Right lobe of liver (tissue), 6 donors: ENCODE measurements at regions not wholly inside any gene's neighbourhood (a gene's known extent, or its start where the extent isn't known, plus 50 kb on each side); places are given as distances from the start of the nearest gene placed in this dataset.

Experiments used
- ATAC-seq, 4 donors: fragments of 200-7000 bp; cut with Tn5 transposase; one replicate each; pipeline ENCODE4 v1.9.1; 2020; ENCODE audit warnings: mild to moderate bottlenecking in 4 of 4, moderate library complexity in 4 of 4
- DNase-seq, 3 donors: peaks; one replicate each; pipeline ENCODE4 v3.0.0-alpha.2; 2020
- H3K27ac ChIP-seq, 3 donors: fragments of 200-600 bp; one replicate each; pipeline ENCODE4 v1.8.0; 2022
- H3K27me3 ChIP-seq, 2 donors: fragments of 200-600 bp; one replicate each; pipeline ENCODE4 v1.8.0; 2022
- H3K36me3 ChIP-seq, 4 donors: fragments of 200-600 bp; sonication (generic) in 1 of 4; one replicate each; pipeline versions ENCODE4 v1.5.1 to v1.8.0; 2017 to 2022; ENCODE audit warnings: control low read depth in 1 of 4
- H3K4me1 ChIP-seq, 4 donors: fragments of 200-600 bp; sonication (generic) in 1 of 4; one replicate each; pipeline versions ENCODE4 v1.5.1 to v1.8.0; 2017 to 2022; ENCODE audit warnings: control low read depth in 1 of 4
- H3K4me3 ChIP-seq, 3 donors: fragments of 200-600 bp; one replicate each; pipeline ENCODE4 v1.8.0; 2022
- H3K9me3 ChIP-seq, 4 donors: fragments of 200-600 bp; sonication (generic) in 1 of 4; one replicate each; pipeline versions ENCODE4 v1.5.1 to v1.8.0; 2017 to 2022; ENCODE audit warnings: control low read depth in 1 of 4
- CTCF ChIP-seq, 4 donors: fragments of 200-600 bp in 3 of 4; fragments of 450-650 bp in 1 of 4; IDR thresholded peaks; one replicate each; pipeline versions ENCODE4 v1.5.1 to v1.8.0; 2016 to 2022; ENCODE audit warnings: antibody characterized with exemption in 4 of 4, mild to moderate bottlenecking in 2 of 4
- POLR2A ChIP-seq: fragments of 450-650 bp; IDR thresholded peaks from one replicate; pipeline ENCODE4 v1.6.1; 2017; ENCODE audit warnings: antibody characterized with exemption, mild to moderate bottlenecking
- WGBS: methylation state at CpG from one replicate; pipeline ENCODE4 v1.1.6; 2018; ENCODE audit warnings: low coverage, low lambda C conversion rate; ENCODE audit not compliant: insufficient coverage; ENCODE audit errors: missing lambda C conversion rate; 5-methylcytosine and 5-hydroxymethylcytosine counted together
- intact Hi-C, 2 donors: fragments of 100-400 bp; cut with DNase I; formaldehyde crosslinking; loops; one replicate each; pipeline versions ENCODE4 v1.11.2 to v1.14.1; 2022
- donor health status: DM: no; HTN: yes; CAD: no.
- donor health status: DM: no; HTN: no; CAD: no.
- donor health status: DM: no; HTN: no; CAD: no.
- donor health status: DM: no; HTN: yes; CAD: no.
- donor health status: DM: no; HTN: yes; CAD: no.

GRCh38 chr6:150651808-150652470, 52.3 kb downstream of the PLEKHG1 start:
- no peaks in the 10 kb centered on the region for H3K27me3 ChIP-seq
- H3K27ac ChIP-seq: no peak overlapping the region
- H3K36me3 ChIP-seq: no peaks in the 10 kb centered on the region
- no peaks in the 10 kb centered on the region for H3K9me3 ChIP-seq
- intact Hi-C loops: no loop called here
- no peaks in the 10 kb centered on the region for H3K4me1 ChIP-seq
- ATAC-seq: no peak
- H3K4me3 ChIP-seq: no peak overlapping the region
- WGBS: 76% methylated on average over 6 of the region's 6 CpGs
- no peak for DNase-seq
- TF ChIP-seq POLR2A (no peak), CTCF (IDR thresholded peaks at IDR 0.05) (no peak)

- no peak for DNase-seq
- no peak overlapping the region for H3K4me3 ChIP-seq
- no peak overlapping the region for H3K27ac ChIP-seq
- H3K36me3 ChIP-seq: no peaks in the 10 kb centered on the region
- TF ChIP-seq CTCF (IDR thresholded peaks at IDR 0.05) (no peak), POLR2A (no peak)
- H3K9me3 ChIP-seq: no peaks in the 10 kb centered on the region
- H3K27me3 ChIP-seq: no peaks in the 10 kb centered on the region
- H3K4me1 ChIP-seq: no peaks in the 10 kb centered on the region
- intact Hi-C loops: no loop called here
- 75% methylated on average over 5 of the region's 7 CpGs for WGBS
- no peak for ATAC-seq
These were observed 53.3 kb downstream of the PLEKHG1 start for GRCh38 chr6:150652848-150653613.

- H3K4me3 ChIP-seq: no peak overlapping the region
- DNase-seq: no peak
- no peak for ATAC-seq
- no peak overlapping the region for H3K27ac ChIP-seq
- H3K4me1 ChIP-seq: peaks cover 0 to 9% (median 0%) of the 10 kb centered on the region in 4 donors
- H3K9me3 ChIP-seq: no peaks in the 10 kb centered on the region
- intact Hi-C loops: no loop called here
- TF ChIP-seq CTCF (IDR thresholded peaks at IDR 0.05) (no peak), POLR2A (no peak)
- 90% methylated on average over 3 of the region's 3 CpGs for WGBS
- H3K36me3 ChIP-seq: no peaks in the 10 kb centered on the region
- H3K27me3 ChIP-seq: no peaks in the 10 kb centered on the region
These were observed 54.9 kb downstream of the PLEKHG1 start for GRCh38 chr6:150654608-150655007.

- Histone ChIP-seq H3K9me3 (no peaks in the 10 kb centered on the region), H3K4me1 (peaks cover 0 to 15% (median 0%) of the 10 kb centered on the region in 4 donors), H3K27ac (no peak overlapping the region), H3K4me3 (no peak overlapping the region), H3K27me3 (no peaks in the 10 kb centered on the region), H3K36me3 (no peaks in the 10 kb centered on the region)
- peak in 3 of 4 donors; percentile 35 to 66 (median 38) for ATAC-seq
- WGBS: 75% methylated on average over 1 of the region's 1 CpG
- no peak for DNase-seq
- TF ChIP-seq POLR2A: no peak
- intact Hi-C loops: no loop called here
These were observed 56.5 kb downstream of the PLEKHG1 start for GRCh38 chr6:150656156-150656555.

- Histone ChIP-seq H3K27me3 (no peaks in the 10 kb centered on the region), H3K9me3 (no peaks in the 10 kb centered on the region), H3K27ac (no peak overlapping the region), H3K4me3 (no peak overlapping the region), H3K4me1 (peaks cover 0 to 25% (median 0%) of the 10 kb centered on the region in 4 donors), H3K36me3 (no peaks in the 10 kb centered on the region)
- intact Hi-C loops: no loop called here
- DNase-seq: no peak
- 70% methylated on average over 1 of the region's 1 CpG for WGBS
- no peak for ATAC-seq
- TF ChIP-seq CTCF (IDR thresholded peaks at IDR 0.05): no peak
- no peak for TF ChIP-seq POLR2A
These were observed 58.7 kb downstream of the PLEKHG1 start for GRCh38 chr6:150658421-150658820.
